ENCODE measurements at regions not wholly inside any gene's neighbourhood (a gene's known extent, or its start where the extent isn't known, plus 50 kb on each side); places are given as distances from the start of the nearest gene placed in this dataset.
A peak's percentile ranks its signal among the peaks of the same experiment; 100 is the strongest.
"Not testable (repeated sequence)": the region's sequence is repeated elsewhere in the genome, so short reads cannot be mapped to it uniquely, and the experiment has no call there.

- H3K27ac ChIP-seq, result no peak overlapping the region
Measured at GRCh38 chr12:29930503-29930902, 146.8 kb upstream of the TMTC1 start.

GRCh38 chr12:29929295-29929694 lies 145.6 kb upstream of the TMTC1 start:
- Histone ChIP-seq H3K27ac (no peak overlapping the region), H3K4me3 (no peak overlapping the region)

More at GRCh38 chr12:29930503-29930902, 146.8 kb upstream of the TMTC1 start:
- no peak overlapping the region for H3K4me3 ChIP-seq

GRCh38 chr12:29921307-29921706 lies 137.6 kb upstream of the TMTC1 start:
- no peak overlapping the region for H3K27ac ChIP-seq
- no peak overlapping the region for H3K4me3 ChIP-seq

GRCh38 chr12:29908157-29908556 lies 124.4 kb upstream of the TMTC1 start:
- Histone ChIP-seq H3K4me3 (no peak overlapping the region), H3K27ac (no peak overlapping the region)

GRCh38 chr12:29907461-29907860 lies 123.7 kb upstream of the TMTC1 start:
- Histone ChIP-seq H3K27ac (no peak overlapping the region), H3K4me3 (no peak overlapping the region)

- H3K4me3 ChIP-seq, result no peak overlapping the region
- H3K27ac ChIP-seq, result no peak overlapping the region
Measured at GRCh38 chr12:29902043-29902442, 118.3 kb upstream of the TMTC1 start.

- no peak overlapping the region for H3K27ac ChIP-seq
- no peak overlapping the region for H3K4me3 ChIP-seq
Measured at GRCh38 chr12:29901585-29901984, 117.8 kb upstream of the TMTC1 start.

GRCh38 chr12:29899212-29899931 lies 115.6 kb upstream of the TMTC1 start:
- Histone ChIP-seq H3K27ac (no peak overlapping the region), H3K4me3 (no peak overlapping the region)

- H3K4me3 ChIP-seq, result no peak overlapping the region
- H3K27ac ChIP-seq, result no peak overlapping the region
Measured at GRCh38 chr12:29895966-29896365, 112.2 kb upstream of the TMTC1 start.

- no peak overlapping the region for H3K27ac ChIP-seq
- H3K4me3 ChIP-seq, result no peak overlapping the region
Measured at GRCh38 chr12:29893002-29893401, 109.3 kb upstream of the TMTC1 start.

- no peak overlapping the region for H3K4me3 ChIP-seq
- H3K27ac ChIP-seq, result no peak overlapping the region
Measured at GRCh38 chr12:29891792-29892191, 108.0 kb upstream of the TMTC1 start.

- no peak overlapping the region for H3K27ac ChIP-seq
- H3K4me3 ChIP-seq, result no peak overlapping the region
Measured at GRCh38 chr12:29889737-29890136, 106.0 kb upstream of the TMTC1 start.

- H3K27ac ChIP-seq, result no peak overlapping the region
- no peak overlapping the region for H3K4me3 ChIP-seq
Measured at GRCh38 chr12:29888777-29889176, 105.0 kb upstream of the TMTC1 start.

GRCh38 chr12:29884957-29885356 lies 101.2 kb upstream of the TMTC1 start:
- H3K27ac ChIP-seq, H3K4me3 ChIP-seq: not testable (repeated sequence)

- Histone ChIP-seq H3K27ac (no peak overlapping the region), H3K4me3 (no peak overlapping the region)
Measured at GRCh38 chr12:29883941-29884554, 100.3 kb upstream of the TMTC1 start.

- Histone ChIP-seq H3K27ac (no peak overlapping the region), H3K4me3 (no peak overlapping the region)
Measured at GRCh38 chr12:29883525-29883924, 99.8 kb upstream of the TMTC1 start.

- H3K4me3 ChIP-seq, result no peak overlapping the region
- no peak overlapping the region for H3K27ac ChIP-seq
Measured at GRCh38 chr12:29882846-29883245, 99.1 kb upstream of the TMTC1 start.

GRCh38 chr12:29880987-29881386 lies 97.2 kb upstream of the TMTC1 start:
- no peak overlapping the region for H3K4me3 ChIP-seq
- H3K27ac ChIP-seq, result no peak overlapping the region

- H3K27ac ChIP-seq, result no peak overlapping the region
- no peak overlapping the region for H3K4me3 ChIP-seq
Measured at GRCh38 chr12:29879606-29880308, 96.0 kb upstream of the TMTC1 start.

GRCh38 chr12:29869946-29870345 lies 86.2 kb upstream of the TMTC1 start:
- no peak overlapping the region for H3K4me3 ChIP-seq
- peak overlapping the region in 1 of 21 experiments; percentile 34 for H3K27ac ChIP-seq

- no peak overlapping the region for H3K4me3 ChIP-seq
- no peak overlapping the region for H3K27ac ChIP-seq
Measured at GRCh38 chr12:29867823-29868222, 84.1 kb upstream of the TMTC1 start.

All from skin epidermis (tissue), 12 donors.